NCI-H526 (cell line): ENCODE measurements at regions not wholly inside any gene's neighbourhood (a gene's known extent, or its start where the extent isn't known, plus 50 kb on each side); places are given as distances from the start of the nearest gene placed in this dataset.
"Not testable (repeated sequence)": the region's sequence is repeated elsewhere in the genome, so short reads cannot be mapped to it uniquely, and the experiment has no call there.

ENCODE experiments used
- DNase-seq, 2 experiments: peaks; one replicate each; lab custom pipeline; 2025; lab: John Stamatoyannopoulos, UW

- no peak for DNase-seq
These were observed 868.6 kb downstream of the TBL1XR1 start for GRCh38 chr3:176328666-176329065.

- DNase-seq: no peak
These were observed 869.1 kb downstream of the TBL1XR1 start for GRCh38 chr3:176328198-176328597.

- DNase-seq: not testable (repeated sequence)
These were observed 870.3 kb downstream of the TBL1XR1 start for GRCh38 chr3:176326894-176327490.

GRCh38 chr3:176321532-176321931, 875.8 kb downstream of the TBL1XR1 start:
- not testable (repeated sequence) for DNase-seq

GRCh38 chr3:176321099-176321498, 876.2 kb downstream of the TBL1XR1 start:
- DNase-seq: no peak

GRCh38 chr3:176313426-176313825, 883.9 kb downstream of the TBL1XR1 start:
- no peak for DNase-seq

- no peak for DNase-seq
These were observed 886.6 kb downstream of the TBL1XR1 start for GRCh38 chr3:176310641-176311040.

- no peak for DNase-seq
These were observed 895.0 kb downstream of the TBL1XR1 start for GRCh38 chr3:176302271-176302670.

GRCh38 chr3:176296066-176296597, 901.1 kb downstream of the TBL1XR1 start:
- no peak for DNase-seq

- DNase-seq: no peak
These were observed 904.0 kb downstream of the TBL1XR1 start for GRCh38 chr3:176293276-176293675.

GRCh38 chr3:176286476-176287085, 910.7 kb downstream of the TBL1XR1 start:
- no peak for DNase-seq

- no peak for DNase-seq
These were observed 921.7 kb downstream of the TBL1XR1 start for GRCh38 chr3:176275538-176275937.

GRCh38 chr3:176275113-176275512, 922.2 kb downstream of the TBL1XR1 start:
- DNase-seq: no peak

- peak; percentile 67 to 73 for DNase-seq
These were observed 923.1 kb downstream of the TBL1XR1 start for GRCh38 chr3:176274161-176274560.

GRCh38 chr3:176262071-176262470, 935.2 kb downstream of the TBL1XR1 start:
- no peak for DNase-seq

- no peak for DNase-seq
These were observed 950.1 kb downstream of the TBL1XR1 start for GRCh38 chr3:176247191-176247590.

GRCh38 chr3:176219970-176220369, 977.3 kb downstream of the TBL1XR1 start:
- no peak for DNase-seq

- no peak for DNase-seq
These were observed 982.5 kb downstream of the TBL1XR1 start for GRCh38 chr3:176214758-176215157.

GRCh38 chr3:176213314-176213713, 984.0 kb downstream of the TBL1XR1 start:
- not testable (repeated sequence) for DNase-seq

- no peak for DNase-seq
These were observed 988.4 kb downstream of the TBL1XR1 start for GRCh38 chr3:176208915-176209314.

GRCh38 chr3:176208283-176208682, 989.0 kb downstream of the TBL1XR1 start:
- no peak for DNase-seq

GRCh38 chr3:176206809-176207208, 990.5 kb downstream of the TBL1XR1 start:
- no peak for DNase-seq

GRCh38 chr3:176202652-176203051, 994.6 kb downstream of the TBL1XR1 start:
- DNase-seq: no peak
